ENCODE measurements at regions not wholly inside any gene's neighbourhood (a gene's known extent, or its start where the extent isn't known, plus 50 kb on each side); places are given as distances from the start of the nearest gene placed in this dataset.

- DNase-seq (ENCODE audit: low spot score in 2 of 2) (no peak), ATAC-seq (no peak)
- Mint-ChIP-seq H3K36me3 (peaks cover 6 to 8% of the 10 kb centered on the region in 2 donors), H3K27ac (no peak overlapping the region), H3K9me3 (peaks cover 6 to 7% of the 10 kb centered on the region in 2 donors)
Measured at GRCh38 chr2:3008561-3008960, 369.1 kb downstream of the EIPR1 start.

- no peak overlapping the region for H3K27ac Mint-ChIP-seq
- DNase-seq (ENCODE audit: low spot score in 2 of 2) (no peak), ATAC-seq (no peak)
- H3K9me3 Mint-ChIP-seq, result no peaks in the 10 kb centered on the region
- H3K36me3 Mint-ChIP-seq, result peaks cover 0 to under 1% of the 10 kb centered on the region in 2 donors
Measured at GRCh38 chr2:3007135-3007534, 370.5 kb downstream of the EIPR1 start.

GRCh38 chr2:3005859-3006501 lies 371.6 kb downstream of the EIPR1 start:
- no peaks in the 10 kb centered on the region for H3K36me3 Mint-ChIP-seq
- DNase-seq (ENCODE audit: low spot score in 2 of 2), result no peak

DNA sequence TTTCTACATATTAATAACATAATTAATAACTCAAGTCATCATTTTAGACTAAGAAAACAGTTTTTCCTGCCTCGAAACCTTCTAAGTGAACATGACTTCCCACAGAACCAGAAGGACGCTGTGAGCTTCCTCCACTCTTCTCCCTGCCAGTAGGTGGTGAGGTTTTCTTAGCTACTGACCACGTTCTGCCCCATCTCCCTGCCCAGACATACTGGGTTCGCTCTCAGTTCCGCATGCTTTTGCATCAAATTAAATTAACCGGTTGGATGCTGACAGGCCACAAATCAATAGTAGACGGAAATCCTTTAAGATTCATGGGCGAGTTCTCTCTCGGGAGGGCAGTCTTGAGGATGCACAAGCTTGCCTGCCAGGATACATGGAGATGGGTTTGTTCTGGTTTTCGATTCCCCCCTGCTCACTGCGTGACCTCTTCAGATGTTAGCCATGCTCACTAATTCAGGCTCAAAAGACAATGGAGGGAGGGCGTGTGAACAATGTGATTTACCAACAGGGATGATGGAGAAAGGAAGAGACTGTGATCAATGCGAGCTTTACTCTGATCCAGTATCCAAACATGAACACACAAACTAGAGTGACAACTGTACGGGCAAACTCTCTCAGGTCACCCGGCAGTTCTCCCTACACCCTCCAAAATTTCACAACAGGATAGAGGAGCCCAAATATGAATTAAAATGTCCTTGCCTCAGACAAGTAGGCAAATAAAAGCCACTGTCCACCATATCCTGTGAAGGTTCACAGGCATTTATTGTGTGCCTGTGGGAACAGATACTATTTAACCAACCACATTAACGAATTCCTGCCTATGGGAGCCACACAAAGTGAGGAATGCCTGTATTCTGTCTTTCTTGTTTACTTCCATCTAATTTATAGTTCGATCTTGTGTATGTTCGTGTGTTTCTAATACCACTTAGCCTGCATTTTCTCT lies 375.7 kb downstream of the EIPR1 start:
- H3K27ac Mint-ChIP-seq, result no peak overlapping the region
- no peaks in the 10 kb centered on the region for H3K36me3 Mint-ChIP-seq
- H3K9me3 Mint-ChIP-seq, result no peaks in the 10 kb centered on the region
- DNase-seq (ENCODE audit: low spot score in 2 of 2) (no peak), ATAC-seq (no peak)

More at GRCh38 chr2:3005859-3006501, 371.6 kb downstream of the EIPR1 start:
- H3K27ac Mint-ChIP-seq, result no peak overlapping the region
- ATAC-seq, result no peak
- no peaks in the 10 kb centered on the region for H3K9me3 Mint-ChIP-seq

- ATAC-seq (no peak), DNase-seq (ENCODE audit: low spot score in 2 of 2) (no peak)
- no peaks in the 10 kb centered on the region for H3K36me3 Mint-ChIP-seq
- H3K27ac Mint-ChIP-seq, result no peak overlapping the region
- H3K9me3 Mint-ChIP-seq, result no peaks in the 10 kb centered on the region
Measured at GRCh38 chr2:3000968-3001367, 376.6 kb downstream of the EIPR1 start.

DNA sequence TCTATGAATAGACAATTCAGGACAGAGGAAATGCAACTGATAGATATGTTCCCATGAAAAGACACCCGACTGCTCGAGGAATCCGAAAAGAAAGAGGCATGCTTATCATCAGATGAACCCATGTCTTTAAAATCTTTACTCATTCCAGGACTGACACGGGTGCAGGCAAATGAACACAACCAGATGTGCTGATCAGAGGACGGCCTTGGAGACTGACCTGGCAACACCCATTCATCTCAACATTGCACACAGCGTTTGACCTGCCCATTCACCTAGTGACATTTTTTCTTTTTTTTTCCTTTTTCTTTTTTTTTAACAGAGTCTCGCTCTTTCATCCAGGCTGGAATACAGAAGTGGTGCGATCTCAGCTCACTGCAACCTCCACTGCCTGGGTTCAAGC lies 377.5 kb downstream of the EIPR1 start:
- ATAC-seq (no peak), DNase-seq (ENCODE audit: low spot score in 2 of 2) (no peak)
- no peak overlapping the region for H3K27ac Mint-ChIP-seq
- no peaks in the 10 kb centered on the region for H3K9me3 Mint-ChIP-seq
- no peaks in the 10 kb centered on the region for H3K36me3 Mint-ChIP-seq

DNA sequence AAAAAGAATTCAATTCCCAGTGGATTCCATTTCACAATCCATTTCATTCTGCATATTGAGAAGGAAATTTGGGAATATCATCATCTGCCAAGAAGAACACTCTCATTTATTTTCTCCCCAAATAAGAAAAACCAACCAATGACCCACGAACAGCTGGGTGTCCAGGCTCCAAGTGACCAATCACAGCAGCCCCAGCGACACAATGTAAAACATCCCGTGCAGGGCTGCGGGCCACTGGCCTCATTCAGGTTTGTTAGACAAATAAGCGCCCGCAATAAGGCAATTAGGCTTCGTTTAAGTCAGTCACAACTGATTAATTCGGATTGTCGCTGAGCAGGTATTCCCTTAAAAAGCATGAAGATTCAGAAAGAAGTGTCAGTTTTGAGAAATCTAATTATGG lies 378.6 kb downstream of the EIPR1 start:
- ATAC-seq, result no peak
- Mint-ChIP-seq H3K9me3 (no peaks in the 10 kb centered on the region), H3K36me3 (no peaks in the 10 kb centered on the region), H3K27ac (no peak overlapping the region)
- DNase-seq (ENCODE audit: low spot score in 2 of 2), result no peak

DNA sequence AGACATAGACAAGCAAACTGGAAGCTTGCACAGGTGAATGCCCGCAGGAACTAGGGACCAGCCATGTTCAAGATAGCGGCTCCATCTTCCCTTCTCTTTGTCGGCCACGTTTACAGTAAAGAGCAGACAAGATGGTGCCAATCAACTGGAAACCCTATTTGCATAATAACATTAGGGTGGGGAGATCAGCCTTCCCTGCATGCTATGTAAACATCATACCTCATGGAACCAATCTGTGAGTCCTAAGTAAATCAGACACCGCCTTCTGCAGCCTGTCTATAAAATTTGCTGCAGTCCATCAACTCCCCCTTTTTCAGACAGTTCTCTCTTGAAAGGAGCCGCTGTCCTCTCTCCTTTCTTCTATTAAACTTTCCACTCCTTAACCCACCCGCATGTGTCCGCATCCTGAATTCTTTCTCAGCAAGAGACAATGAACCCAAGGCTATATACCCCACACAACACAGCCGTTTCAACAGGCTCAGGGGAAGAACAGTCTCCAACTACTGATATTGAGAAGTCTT lies 384.4 kb downstream of the EIPR1 start:
- H3K9me3 Mint-ChIP-seq, result peaks cover 8 to 10% of the 10 kb centered on the region in 2 donors
- DNase-seq (ENCODE audit: low spot score in 2 of 2) (no peak), ATAC-seq (no peak)
- H3K36me3 Mint-ChIP-seq, result peaks cover 8 to 9% of the 10 kb centered on the region in 2 donors
- H3K27ac Mint-ChIP-seq, result no peak overlapping the region

GRCh38 chr2:2992634-2993033 lies 385.0 kb downstream of the EIPR1 start:
- no peak overlapping the region for H3K27ac Mint-ChIP-seq
- peaks cover 8 to 9% of the 10 kb centered on the region in 2 donors for H3K36me3 Mint-ChIP-seq
- DNase-seq (ENCODE audit: low spot score in 2 of 2) (no peak), ATAC-seq (no peak)
- H3K9me3 Mint-ChIP-seq, result peaks cover 8 to 10% of the 10 kb centered on the region in 2 donors

GRCh38 chr2:2985020-2985419 lies 392.6 kb downstream of the EIPR1 start:
- peaks cover 6 to 7% of the 10 kb centered on the region in 2 donors for H3K36me3 Mint-ChIP-seq
- no peak for DNase-seq (ENCODE audit: low spot score in 2 of 2)
- ATAC-seq, result no peak
- peaks cover 8% of the 10 kb centered on the region in 2 donors for H3K9me3 Mint-ChIP-seq
- no peak overlapping the region for H3K27ac Mint-ChIP-seq

DNA sequence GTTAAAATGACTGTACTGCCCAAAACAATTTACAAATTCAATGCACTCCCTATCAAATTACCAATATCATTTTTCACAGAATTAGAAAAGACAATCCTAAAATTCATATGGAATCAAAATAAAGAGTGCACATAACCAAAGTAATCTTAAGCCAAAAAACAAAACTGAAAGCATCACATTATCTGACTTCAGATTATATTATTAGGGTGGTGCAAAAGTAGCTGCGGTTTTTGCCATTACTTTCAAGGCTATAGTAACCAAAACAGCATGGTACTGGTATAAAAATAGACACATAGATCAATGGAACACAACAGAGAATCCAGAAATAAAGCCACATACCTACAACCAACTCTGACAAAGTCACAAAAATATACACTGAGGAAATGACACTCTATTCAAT lies 396.6 kb downstream of the EIPR1 start:
- ATAC-seq, result no peak
- DNase-seq (ENCODE audit: low spot score in 2 of 2), result no peak
- no peak overlapping the region for H3K27ac Mint-ChIP-seq
- no peaks in the 10 kb centered on the region for H3K9me3 Mint-ChIP-seq
- no peaks in the 10 kb centered on the region for H3K36me3 Mint-ChIP-seq

DNA sequence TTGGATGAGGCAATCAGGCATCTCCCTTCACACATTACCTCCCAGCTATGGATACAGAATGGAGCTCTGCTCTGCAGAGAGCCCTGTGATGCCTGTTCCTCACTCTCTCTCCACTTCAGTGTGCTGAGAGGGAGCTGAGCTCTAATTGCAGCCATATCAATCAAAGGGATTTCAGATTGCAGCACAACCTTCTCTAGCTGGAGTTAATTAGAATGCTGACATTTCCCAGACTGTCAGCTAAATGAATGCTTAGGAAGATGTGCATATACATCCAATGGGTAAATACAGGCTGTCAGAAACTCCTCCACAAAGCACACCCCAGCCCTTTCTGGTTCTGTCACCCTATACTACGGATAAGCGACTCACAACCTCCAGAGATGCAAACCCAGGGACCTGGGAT lies 402.6 kb downstream of the EIPR1 start:
- Mint-ChIP-seq H3K36me3 (no peaks in the 10 kb centered on the region), H3K9me3 (no peaks in the 10 kb centered on the region), H3K27ac (no peak overlapping the region)
- ATAC-seq (no peak), DNase-seq (ENCODE audit: low spot score in 2 of 2) (no peak)

- H3K36me3 Mint-ChIP-seq, result peaks cover 0 to 5% of the 10 kb centered on the region in 2 donors
Measured at GRCh38 chr2:2960441-2961133, 417.0 kb downstream of the EIPR1 start.

GRCh38 chr2:2950403-2950952 lies 427.1 kb downstream of the EIPR1 start:
- no peak for DNase-seq (ENCODE audit: low spot score in 2 of 2)
- Mint-ChIP-seq H3K27ac (no peak overlapping the region), H3K9me3 (peaks cover 3 to 8% of the 10 kb centered on the region in 2 donors), H3K36me3 (peaks cover 0 to 6% of the 10 kb centered on the region in 2 donors)
- ATAC-seq, result no peak

More at GRCh38 chr2:2960441-2961133, 417.0 kb downstream of the EIPR1 start:
- peaks cover 5 to 8% of the 10 kb centered on the region in 2 donors for H3K9me3 Mint-ChIP-seq
- no peak for ATAC-seq
- no peak for DNase-seq (ENCODE audit: low spot score in 2 of 2)
- no peak overlapping the region for H3K27ac Mint-ChIP-seq

GRCh38 chr2:2947406-2947805 lies 430.2 kb downstream of the EIPR1 start:
- H3K9me3 Mint-ChIP-seq, result peaks cover 10 to 15% of the 10 kb centered on the region in 2 donors
- peaks cover 0 to 8% of the 10 kb centered on the region in 2 donors for H3K36me3 Mint-ChIP-seq
- no peak for DNase-seq (ENCODE audit: low spot score in 2 of 2)
- no peak overlapping the region for H3K27ac Mint-ChIP-seq
- no peak for ATAC-seq

- DNase-seq (ENCODE audit: low spot score in 2 of 2) (no peak), ATAC-seq (no peak)
- peaks cover 10 to 15% of the 10 kb centered on the region in 2 donors for H3K9me3 Mint-ChIP-seq
- peaks cover 0 to 8% of the 10 kb centered on the region in 2 donors for H3K36me3 Mint-ChIP-seq
- H3K27ac Mint-ChIP-seq, result no peak overlapping the region
Measured at GRCh38 chr2:2942906-2943305, 434.7 kb downstream of the EIPR1 start.
